Chondrocyte (in vitro differentiated cells): ENCODE measurements at regions not wholly inside any gene's neighbourhood (a gene's known extent, or its start where the extent isn't known, plus 50 kb on each side); places are given as distances from the start of the nearest gene placed in this dataset.

Experiments
- DNase-seq: peaks from one replicate; pipeline ENCODE4 v3.0.0; 2021; ENCODE audit warnings: mixed read lengths, low spot score
- H3K27ac Mint-ChIP-seq: one replicate; pipeline ENCODE4 v1.8.0; 2021; ENCODE audit warnings: mild to moderate bottlenecking, moderate library complexity, mixed read lengths; ENCODE audit not compliant: unreplicated experiment
- H3K27me3 Mint-ChIP-seq: 2 replicates; pipeline ENCODE4 v1.8.0; 2021; ENCODE audit warnings: low read depth, mixed read lengths
- H3K36me3 Mint-ChIP-seq: 2 replicates; pipeline ENCODE4 v1.8.0; 2021; ENCODE audit warnings: low read depth, mixed read lengths
- H3K4me1 Mint-ChIP-seq: 2 replicates; pipeline ENCODE4 v1.8.0; 2021; ENCODE audit warnings: low read depth, mild to moderate bottlenecking, mixed read lengths
- H3K4me3 Mint-ChIP-seq: one replicate; pipeline ENCODE4 v1.8.0; 2021; ENCODE audit warnings: mild to moderate bottlenecking, moderate library complexity, mixed read lengths; ENCODE audit not compliant: unreplicated experiment
- H3K9me3 Mint-ChIP-seq: 2 replicates; pipeline ENCODE4 v1.8.0; 2021; ENCODE audit warnings: low read depth, mixed read lengths
- TF ChIP-seq, protein P1 (sequence below): fragments of 200-600 bp; sonication (generic); IDR thresholded peaks from 2 replicates; pipeline ENCODE4 v1.5.0; 2021; ENCODE audit warnings: antibody characterized with exemption, mild to moderate bottlenecking, moderate library complexity

DNA sequence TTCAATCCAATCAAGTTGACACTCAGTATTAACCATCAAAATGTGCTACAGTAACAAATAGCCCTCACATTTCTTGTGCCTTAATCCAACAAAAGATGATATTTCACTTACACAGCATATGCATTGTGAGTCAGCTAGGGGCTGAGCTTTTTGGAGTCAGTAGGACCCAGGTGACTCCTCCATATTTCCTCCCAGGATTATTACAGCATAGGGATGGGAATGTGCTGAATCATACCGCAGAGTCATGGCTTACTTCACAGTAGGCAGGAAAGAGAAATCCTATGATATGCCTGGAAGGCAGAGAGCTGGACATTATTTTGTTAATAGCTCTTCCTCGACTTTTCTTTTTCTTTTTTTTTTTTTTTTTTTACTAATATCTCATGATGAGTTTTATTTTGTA is 153.3 kb downstream of the TMEM182 start:
- no peaks in the 10 kb centered on the region for H3K4me1 Mint-ChIP-seq
- no peak overlapping the region for H3K27ac Mint-ChIP-seq
- H3K36me3 Mint-ChIP-seq = no peaks in the 10 kb centered on the region
- no peaks in the 10 kb centered on the region for H3K27me3 Mint-ChIP-seq
- no peak overlapping the region for H3K4me3 Mint-ChIP-seq
- H3K9me3 Mint-ChIP-seq = peaks cover 27% of the 10 kb centered on the region
- DNase-seq = no peak
- TF ChIP-seq, protein P1, sequence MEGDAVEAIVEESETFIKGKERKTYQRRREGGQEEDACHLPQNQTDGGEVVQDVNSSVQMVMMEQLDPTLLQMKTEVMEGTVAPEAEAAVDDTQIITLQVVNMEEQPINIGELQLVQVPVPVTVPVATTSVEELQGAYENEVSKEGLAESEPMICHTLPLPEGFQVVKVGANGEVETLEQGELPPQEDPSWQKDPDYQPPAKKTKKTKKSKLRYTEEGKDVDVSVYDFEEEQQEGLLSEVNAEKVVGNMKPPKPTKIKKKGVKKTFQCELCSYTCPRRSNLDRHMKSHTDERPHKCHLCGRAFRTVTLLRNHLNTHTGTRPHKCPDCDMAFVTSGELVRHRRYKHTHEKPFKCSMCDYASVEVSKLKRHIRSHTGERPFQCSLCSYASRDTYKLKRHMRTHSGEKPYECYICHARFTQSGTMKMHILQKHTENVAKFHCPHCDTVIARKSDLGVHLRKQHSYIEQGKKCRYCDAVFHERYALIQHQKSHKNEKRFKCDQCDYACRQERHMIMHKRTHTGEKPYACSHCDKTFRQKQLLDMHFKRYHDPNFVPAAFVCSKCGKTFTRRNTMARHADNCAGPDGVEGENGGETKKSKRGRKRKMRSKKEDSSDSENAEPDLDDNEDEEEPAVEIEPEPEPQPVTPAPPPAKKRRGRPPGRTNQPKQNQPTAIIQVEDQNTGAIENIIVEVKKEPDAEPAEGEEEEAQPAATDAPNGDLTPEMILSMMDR = no peak

DNA sequence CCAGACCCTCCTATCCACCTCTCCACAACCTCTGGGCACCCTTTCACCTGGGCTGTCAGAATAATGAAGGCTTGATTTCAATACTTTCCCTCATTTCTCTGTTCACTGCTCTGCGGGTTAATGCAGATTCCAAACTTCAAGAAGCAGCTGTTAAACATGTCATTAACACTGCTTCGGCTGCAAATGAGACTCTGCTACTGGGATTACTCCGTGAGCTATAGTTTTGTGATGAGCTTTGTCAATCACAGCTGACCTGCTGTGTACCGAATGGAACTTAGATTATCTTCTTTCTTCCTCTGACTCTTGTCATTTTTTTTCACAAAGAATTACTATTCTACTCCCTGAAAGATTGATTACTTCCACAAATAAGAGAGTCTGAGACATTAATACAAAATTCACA is 160.5 kb downstream of the TMEM182 start:
- H3K4me3 Mint-ChIP-seq = no peak overlapping the region

DNA sequence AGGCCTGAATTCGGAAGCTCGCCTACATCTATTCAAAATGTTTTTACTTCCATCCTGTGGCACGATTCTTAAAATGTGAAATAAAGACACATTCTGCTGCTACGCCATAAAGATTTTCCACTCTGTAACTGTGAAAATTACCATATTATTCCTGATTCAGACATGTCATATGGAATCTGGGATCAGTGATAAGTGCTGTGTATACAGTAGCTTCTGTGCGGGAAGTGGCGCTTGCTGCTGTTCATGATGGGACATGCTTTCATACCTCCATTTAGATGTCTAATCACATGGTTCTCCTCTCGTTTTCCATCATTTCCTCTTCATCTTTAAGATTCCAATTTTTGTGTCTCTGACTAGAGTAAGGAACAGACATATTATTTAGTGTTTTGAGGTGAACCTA is 163.2 kb downstream of the TMEM182 start:
- Mint-ChIP-seq H3K4me3 (no peak overlapping the region), H3K27ac (no peak overlapping the region)

More for the DNA sequence above, 160.5 kb downstream of the TMEM182 start:
- Mint-ChIP-seq H3K36me3 (no peaks in the 10 kb centered on the region), H3K27me3 (no peaks in the 10 kb centered on the region), H3K9me3 (peaks cover 2% of the 10 kb centered on the region), H3K4me1 (no peaks in the 10 kb centered on the region), H3K27ac (no peak overlapping the region)
- TF ChIP-seq, protein P1 = no peak
- no peak for DNase-seq

DNA sequence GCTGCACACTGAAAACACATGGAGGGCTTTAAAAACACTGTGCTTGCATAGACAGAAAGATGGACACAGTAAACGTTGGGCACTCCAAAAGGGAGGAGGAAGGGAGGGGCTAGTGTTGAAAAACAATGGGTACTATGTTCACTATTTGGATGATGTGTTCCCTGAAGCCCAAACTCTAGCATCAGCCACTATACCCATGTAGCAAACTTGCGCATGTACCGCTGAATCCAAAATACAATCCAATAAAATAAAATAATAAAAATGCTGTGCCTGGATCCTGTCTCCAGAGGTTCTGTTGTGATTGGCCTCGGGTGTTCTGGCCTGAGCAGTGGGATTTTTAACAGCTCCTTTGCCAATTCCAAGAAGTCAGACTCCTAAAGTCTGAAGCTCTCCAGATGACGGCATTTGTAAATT is 166.0 kb downstream of the TMEM182 start:
- DNase-seq = no peak
- H3K27me3 Mint-ChIP-seq = no peaks in the 10 kb centered on the region
- H3K27ac Mint-ChIP-seq = no peak overlapping the region
- peaks cover 2% of the 10 kb centered on the region for H3K9me3 Mint-ChIP-seq
- TF ChIP-seq, protein P1 = no peak
- no peak overlapping the region for H3K4me3 Mint-ChIP-seq
- H3K36me3 Mint-ChIP-seq = no peaks in the 10 kb centered on the region
- no peaks in the 10 kb centered on the region for H3K4me1 Mint-ChIP-seq

More for the DNA sequence above, 163.2 kb downstream of the TMEM182 start:
- H3K27me3 Mint-ChIP-seq = no peaks in the 10 kb centered on the region
- no peaks in the 10 kb centered on the region for H3K4me1 Mint-ChIP-seq
- DNase-seq = no peak
- H3K9me3 Mint-ChIP-seq = peaks cover 2% of the 10 kb centered on the region
- no peaks in the 10 kb centered on the region for H3K36me3 Mint-ChIP-seq
- TF ChIP-seq, protein P1 = no peak

DNA sequence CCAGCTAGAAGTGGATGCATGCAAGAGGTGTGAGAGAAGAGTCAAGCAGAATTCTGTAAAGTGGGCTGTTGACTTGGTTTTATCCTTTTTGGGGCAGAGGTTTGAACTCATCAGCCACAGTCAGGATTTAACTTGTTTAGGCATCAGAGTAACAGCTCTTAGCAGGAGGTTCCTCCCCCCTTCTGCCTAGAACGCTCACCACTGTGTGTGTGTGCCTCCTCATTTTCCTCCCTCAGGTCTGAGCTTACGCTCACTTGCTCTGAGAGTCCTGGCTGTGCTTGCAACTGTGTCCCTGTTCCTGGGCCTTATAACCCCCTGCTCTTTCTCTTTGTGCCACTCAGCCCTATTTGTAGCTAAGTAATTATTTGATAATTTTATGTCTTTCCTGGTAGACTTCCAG is 167.9 kb downstream of the TMEM182 start:
- H3K4me1 Mint-ChIP-seq = no peaks in the 10 kb centered on the region
- no peak overlapping the region for H3K27ac Mint-ChIP-seq
- no peak overlapping the region for H3K4me3 Mint-ChIP-seq
- TF ChIP-seq, protein P1 = no peak
- no peaks in the 10 kb centered on the region for H3K27me3 Mint-ChIP-seq
- DNase-seq = no peak
- no peaks in the 10 kb centered on the region for H3K36me3 Mint-ChIP-seq
- H3K9me3 Mint-ChIP-seq = peaks cover 2% of the 10 kb centered on the region
